K562 (cell line): ENCODE measurements at regions not wholly inside any gene's neighbourhood (a gene's known extent, or its start where the extent isn't known, plus 50 kb on each side); places are given as distances from the start of the nearest gene placed in this dataset.

Experiments
- CSDE1 ChIP-seq, 2 experiments: fragments of 450-650 bp; IDR thresholded peaks; 2 replicates each; pipeline ENCODE4 v1.6.1; 2016; ENCODE audit warnings: mild to moderate bottlenecking in 1 of 2
- ETV1 ChIP-seq: fragments of 450-650 bp; conservative IDR thresholded peaks from 2 replicates; pipeline ENCODE4 v1.6.1; 2016; ENCODE audit warnings: missing genetic modification characterization, control low read depth, low read depth, missing compliant biosample characterization
- FOXP1 ChIP-seq: sonication (generic); formaldehyde crosslinking; IDR thresholded peaks from 2 replicates; pipeline ENCODE4 v1.8.0; 2022; ENCODE audit warnings: mild to moderate bottlenecking, missing genetic modification reagents
- GATAD2A ChIP-seq: fragments of 450-650 bp; IDR thresholded peaks from 2 replicates; pipeline ENCODE4 v1.6.1; 2017
- HMBOX1 ChIP-seq: sonication (generic); IDR thresholded peaks from 2 replicates; pipeline ENCODE4 v1.6.1; 2016
- IRF2 ChIP-seq: sonication (generic); formaldehyde crosslinking; IDR thresholded peaks from 2 replicates; pipeline ENCODE4 v1.8.1; 2022; ENCODE audit warnings: mild to moderate bottlenecking, missing genetic modification reagents
- KDM2B ChIP-seq: fragments of 250-450 bp; sonication (Bioruptor Pico); IDR thresholded peaks from 2 replicates; pipeline ENCODE4 v1.8.0; 2021; ENCODE audit warnings: mild to moderate bottlenecking, moderate library complexity
- RBM34 ChIP-seq: fragments of 200-400 bp; formaldehyde crosslinking; IDR thresholded peaks from 2 replicates; pipeline ENCODE4 v1.6.1; 2018; ENCODE audit warnings: low read length, borderline replicate concordance; ENCODE audit not compliant: insufficient read depth
- RHOXF2B ChIP-seq: fragments of 250-450 bp; sonication (Bioruptor Pico); conservative IDR thresholded peaks from 2 replicates; pipeline ENCODE4 v1.5.1; 2021
- SAFB2 ChIP-seq: fragments of 200-400 bp; formaldehyde crosslinking; IDR thresholded peaks from 2 replicates; pipeline ENCODE4 v1.6.1; 2018; ENCODE audit warnings: borderline replicate concordance, low read length, low read depth, moderate library complexity; ENCODE audit not compliant: severe bottlenecking
- SIX5 ChIP-seq, 2 experiments: IDR thresholded peaks; 2 replicates each; pipeline ENCODE4 v1.6.1; 2011; ENCODE audit warnings: low read length in 2 of 2, borderline replicate concordance in 1 of 2, low read depth in 1 of 2, mild to moderate bottlenecking in 1 of 2, moderate library complexity in 1 of 2; ENCODE audit not compliant: insufficient read depth in 1 of 2
- SMARCE1 ChIP-seq: fragments of 450-650 bp; IDR thresholded peaks from 2 replicates; pipeline ENCODE4 v1.7.1; 2016; ENCODE audit warnings: mild to moderate bottlenecking
- SP1 ChIP-seq: sonication (generic); formaldehyde crosslinking; IDR thresholded peaks from 2 replicates; pipeline ENCODE4 v1.8.1; 2022; ENCODE audit warnings: mild to moderate bottlenecking, missing genetic modification reagents
- STAT5B ChIP-seq: fragments of 250-450 bp; sonication (Bioruptor Pico); IDR thresholded peaks from 2 replicates; pipeline ENCODE4 v1.8.0; 2021; ENCODE audit warnings: mild to moderate bottlenecking, inconsistent platforms
- TARDBP ChIP-seq: fragments of 450-650 bp; IDR thresholded peaks from 2 replicates; pipeline ENCODE4 v1.6.1; 2016
- ZNF263 ChIP-seq: sonication (generic); formaldehyde crosslinking; IDR thresholded peaks from 2 replicates; pipeline ENCODE4 v1.8.0; 2022; ENCODE audit warnings: mild to moderate bottlenecking, missing genetic modification reagents, borderline replicate concordance
- ZNF431 ChIP-seq: sonication (generic); formaldehyde crosslinking; IDR thresholded peaks from 2 replicates; pipeline ENCODE4 v1.8.0; 2022; ENCODE audit warnings: mild to moderate bottlenecking, missing genetic modification reagents
- ZNF644 ChIP-seq: fragments of 200-800 bp; sonication (Bioruptor generic); IDR thresholded peaks from 2 replicates; pipeline ENCODE4 v1.6.1; 2016; ENCODE audit warnings: low read depth, missing genetic modification characterization, missing compliant biosample characterization
- ZZZ3 ChIP-seq: fragments of 450-650 bp; IDR thresholded peaks from 2 replicates; pipeline ENCODE4 v1.6.1; 2016; ENCODE audit warnings: antibody characterized with exemption, mild to moderate bottlenecking, moderate library complexity
- TF ChIP-seq, protein P1 (sequence below): fragments of 450-650 bp; IDR thresholded peaks from 2 replicates; pipeline ENCODE4 v1.6.1; 2016; ENCODE audit warnings: mild to moderate bottlenecking
- TF ChIP-seq, protein P2 (sequence below): sonication (generic); formaldehyde crosslinking; IDR thresholded peaks from 2 replicates; pipeline ENCODE4 v1.8.1; 2023; ENCODE audit warnings: mild to moderate bottlenecking, missing genetic modification reagents
- TF ChIP-seq, protein P3 (sequence below): fragments of 450-650 bp; IDR thresholded peaks from 2 replicates; pipeline ENCODE4 v1.6.1; 2018; ENCODE audit not compliant: partially characterized antibody

GRCh38 chr3:194245975-194246561, 105.1 kb downstream of the CPN2 start (continued):
- TF ChIP-seq, protein P1, sequence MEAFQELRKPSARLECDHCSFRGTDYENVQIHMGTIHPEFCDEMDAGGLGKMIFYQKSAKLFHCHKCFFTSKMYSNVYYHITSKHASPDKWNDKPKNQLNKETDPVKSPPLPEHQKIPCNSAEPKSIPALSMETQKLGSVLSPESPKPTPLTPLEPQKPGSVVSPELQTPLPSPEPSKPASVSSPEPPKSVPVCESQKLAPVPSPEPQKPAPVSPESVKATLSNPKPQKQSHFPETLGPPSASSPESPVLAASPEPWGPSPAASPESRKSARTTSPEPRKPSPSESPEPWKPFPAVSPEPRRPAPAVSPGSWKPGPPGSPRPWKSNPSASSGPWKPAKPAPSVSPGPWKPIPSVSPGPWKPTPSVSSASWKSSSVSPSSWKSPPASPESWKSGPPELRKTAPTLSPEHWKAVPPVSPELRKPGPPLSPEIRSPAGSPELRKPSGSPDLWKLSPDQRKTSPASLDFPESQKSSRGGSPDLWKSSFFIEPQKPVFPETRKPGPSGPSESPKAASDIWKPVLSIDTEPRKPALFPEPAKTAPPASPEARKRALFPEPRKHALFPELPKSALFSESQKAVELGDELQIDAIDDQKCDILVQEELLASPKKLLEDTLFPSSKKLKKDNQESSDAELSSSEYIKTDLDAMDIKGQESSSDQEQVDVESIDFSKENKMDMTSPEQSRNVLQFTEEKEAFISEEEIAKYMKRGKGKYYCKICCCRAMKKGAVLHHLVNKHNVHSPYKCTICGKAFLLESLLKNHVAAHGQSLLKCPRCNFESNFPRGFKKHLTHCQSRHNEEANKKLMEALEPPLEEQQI = no peak
- no peak for TF ChIP-seq KDM2B (CRISPR knock-in tag)
- no peak for TF ChIP-seq RBM34
- no peak for TF ChIP-seq FOXP1 (CRISPR knock-in tag)
- peak; percentile 93 for TF ChIP-seq HMBOX1
- no peak for TF ChIP-seq ZNF263
- TF ChIP-seq GATAD2A = peak; percentile 16; the same call in 1 of the 2 replicates
- TF ChIP-seq, protein P2, sequence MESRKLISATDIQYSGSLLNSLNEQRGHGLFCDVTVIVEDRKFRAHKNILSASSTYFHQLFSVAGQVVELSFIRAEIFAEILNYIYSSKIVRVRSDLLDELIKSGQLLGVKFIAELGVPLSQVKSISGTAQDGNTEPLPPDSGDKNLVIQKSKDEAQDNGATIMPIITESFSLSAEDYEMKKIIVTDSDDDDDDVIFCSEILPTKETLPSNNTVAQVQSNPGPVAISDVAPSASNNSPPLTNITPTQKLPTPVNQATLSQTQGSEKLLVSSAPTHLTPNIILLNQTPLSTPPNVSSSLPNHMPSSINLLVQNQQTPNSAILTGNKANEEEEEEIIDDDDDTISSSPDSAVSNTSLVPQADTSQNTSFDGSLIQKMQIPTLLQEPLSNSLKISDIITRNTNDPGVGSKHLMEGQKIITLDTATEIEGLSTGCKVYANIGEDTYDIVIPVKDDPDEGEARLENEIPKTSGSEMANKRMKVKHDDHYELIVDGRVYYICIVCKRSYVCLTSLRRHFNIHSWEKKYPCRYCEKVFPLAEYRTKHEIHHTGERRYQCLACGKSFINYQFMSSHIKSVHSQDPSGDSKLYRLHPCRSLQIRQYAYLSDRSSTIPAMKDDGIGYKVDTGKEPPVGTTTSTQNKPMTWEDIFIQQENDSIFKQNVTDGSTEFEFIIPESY (CRISPR knock-in tag) = no peak
- no peak for TF ChIP-seq ZNF644 (tag)
- TF ChIP-seq IRF2 = no peak
- no peak for TF ChIP-seq CSDE1 (IDR thresholded peaks at IDR 0.05)
- TF ChIP-seq ZZZ3 = no peak
- TF ChIP-seq ZNF431 (CRISPR knock-in tag) = no peak
- TF ChIP-seq ETV1 = no peak
- no peak for TF ChIP-seq SAFB2
- TF ChIP-seq, protein P3, sequence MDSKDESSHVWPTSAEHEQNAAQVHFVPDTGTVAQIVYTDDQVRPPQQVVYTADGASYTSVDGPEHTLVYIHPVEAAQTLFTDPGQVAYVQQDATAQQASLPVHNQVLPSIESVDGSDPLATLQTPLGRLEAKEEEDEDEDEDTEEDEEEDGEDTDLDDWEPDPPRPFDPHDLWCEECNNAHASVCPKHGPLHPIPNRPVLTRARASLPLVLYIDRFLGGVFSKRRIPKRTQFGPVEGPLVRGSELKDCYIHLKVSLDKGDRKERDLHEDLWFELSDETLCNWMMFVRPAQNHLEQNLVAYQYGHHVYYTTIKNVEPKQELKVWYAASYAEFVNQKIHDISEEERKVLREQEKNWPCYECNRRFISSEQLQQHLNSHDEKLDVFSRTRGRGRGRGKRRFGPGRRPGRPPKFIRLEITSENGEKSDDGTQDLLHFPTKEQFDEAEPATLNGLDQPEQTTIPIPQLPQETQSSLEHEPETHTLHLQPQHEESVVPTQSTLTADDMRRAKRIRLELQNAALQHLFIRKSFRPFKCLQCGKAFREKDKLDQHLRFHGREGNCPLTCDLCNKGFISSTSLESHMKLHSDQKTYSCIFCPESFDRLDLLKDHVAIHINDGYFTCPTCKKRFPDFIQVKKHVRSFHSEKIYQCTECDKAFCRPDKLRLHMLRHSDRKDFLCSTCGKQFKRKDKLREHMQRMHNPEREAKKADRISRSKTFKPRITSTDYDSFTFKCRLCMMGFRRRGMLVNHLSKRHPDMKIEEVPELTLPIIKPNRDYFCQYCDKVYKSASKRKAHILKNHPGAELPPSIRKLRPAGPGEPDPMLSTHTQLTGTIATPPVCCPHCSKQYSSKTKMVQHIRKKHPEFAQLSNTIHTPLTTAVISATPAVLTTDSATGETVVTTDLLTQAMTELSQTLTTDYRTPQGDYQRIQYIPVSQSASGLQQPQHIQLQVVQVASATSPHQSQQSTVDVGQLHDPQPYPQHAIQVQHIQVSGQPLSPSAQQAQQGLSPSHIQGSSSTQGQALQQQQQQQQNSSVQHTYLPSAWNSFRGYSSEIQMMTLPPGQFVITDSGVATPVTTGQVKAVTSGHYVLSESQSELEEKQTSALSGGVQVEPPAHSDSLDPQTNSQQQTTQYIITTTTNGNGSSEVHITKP = no peak
- TF ChIP-seq SMARCE1 = 0 out of 2 replicates have a peak, but pooled peaks have one; percentile 33
- no peak for TF ChIP-seq SP1 (CRISPR knock-in tag)
- no peak for TF ChIP-seq SIX5 (IDR thresholded peaks at IDR 0.05; ENCODE audit: borderline replicate concordance in 1 of 2, insufficient read depth in 1 of 2, low read depth in 1 of 2, low read length in 2 of 2)
- no peak for TF ChIP-seq STAT5B
- TF ChIP-seq TARDBP = no peak
- no peak for TF ChIP-seq RHOXF2B (CRISPR knock-in tag)
